Esophagus squamous epithelium (tissue), 5 donors: ENCODE measurements at regions not wholly inside any gene's neighbourhood (a gene's known extent, or its start where the extent isn't known, plus 50 kb on each side); places are given as distances from the start of the nearest gene placed in this dataset.
"Not testable (repeated sequence)": the region's sequence is repeated elsewhere in the genome, so short reads cannot be mapped to it uniquely, and the experiment has no call there.

ENCODE experiments used
- DNase-seq: peaks from one replicate; lab custom pipeline; 2025; lab: John Stamatoyannopoulos, UW
- H3K27ac ChIP-seq, 4 donors: fragments of 200-600 bp; sonication (generic); one replicate each; pipeline ENCODE4 v1.5.1; 2016 to 2019; ENCODE audit warnings: mild to moderate bottlenecking in 1 of 4
- H3K27me3 ChIP-seq, 4 donors: fragments of 200-600 bp; sonication (generic); 1 replicate in 3 of 4; 2 replicates in 1 of 4; pipeline versions ENCODE4 v1.5.1 to v1.6.0; 2017 to 2021; ENCODE audit warnings: antibody characterized with exemption in 1 of 4
- H3K36me3 ChIP-seq, 3 donors: fragments of 200-600 bp; sonication (generic); one replicate each; pipeline ENCODE4 v1.5.1; 2016 to 2019
- H3K4me1 ChIP-seq, 3 donors: fragments of 200-600 bp; sonication (generic); one replicate each; pipeline ENCODE4 v1.5.1; 2017 to 2019
- H3K4me3 ChIP-seq, 4 donors: fragments of 200-600 bp; sonication (generic); 1 replicate in 3 of 4; 2 replicates in 1 of 4; pipeline ENCODE4 v1.5.1; 2016 to 2019; ENCODE audit warnings: mild to moderate bottlenecking in 2 of 4, moderate library complexity in 1 of 4
- H3K9me3 ChIP-seq, 3 donors: fragments of 200-600 bp; sonication (generic); one replicate each; pipeline ENCODE4 v1.5.1; 2016 to 2019
- CTCF ChIP-seq, 6 experiments: fragments of 450-650 bp in 4 of 6; fragments of 200-600 bp in 2 of 6; sonication (generic) in 2 of 6; IDR thresholded peaks; one replicate each; pipeline ENCODE4 v1.5.1; 2016 to 2019; ENCODE audit warnings: antibody characterized with exemption in 6 of 6, mild to moderate bottlenecking in 4 of 6, moderate library complexity in 4 of 6
- POLR2A ChIP-seq, 4 donors: fragments of 450-650 bp; IDR thresholded peaks; one replicate each; pipeline ENCODE4 v1.6.1; 2017; ENCODE audit warnings: antibody characterized with exemption in 4 of 4, mild to moderate bottlenecking in 4 of 4, moderate library complexity in 3 of 4
- WGBS, 2 donors: methylation state at CpG; one replicate each; pipeline ENCODE4 v1.1.5; 2018; 5-methylcytosine and 5-hydroxymethylcytosine counted together
- intact Hi-C: fragments of 100-400 bp; cut with DNase I; formaldehyde crosslinking; loops from one replicate; pipeline ENCODE4 v1.15.0; 2022
- donor health status: DM: yes; HTN: yes; CAD: no.

- no peak overlapping the region for H3K27ac ChIP-seq
- no peak overlapping the region for H3K4me3 ChIP-seq
- intact Hi-C loops = no loop called here
- no peak for DNase-seq
- WGBS, 2 donors = 43 to 83% methylated on average over 7 to 8 of the region's 9 CpGs
- no peaks in the 10 kb centered on the region for H3K36me3 ChIP-seq
- H3K27me3 ChIP-seq = peaks cover 0 to 36% (median 2%) of the 10 kb centered on the region in 4 donors
- no peaks in the 10 kb centered on the region for H3K9me3 ChIP-seq
- TF ChIP-seq CTCF (IDR thresholded peaks at IDR 0.05) = no peak
- H3K4me1 ChIP-seq = no peaks in the 10 kb centered on the region
Observed at GRCh38 chr15:69679623-69680228, 227.1 kb downstream of the RPLP1 start.

GRCh38 chr15:69684823-69685222 is 232.2 kb downstream of the RPLP1 start:
- H3K27ac ChIP-seq, intact Hi-C loops, H3K4me3 ChIP-seq, H3K36me3 ChIP-seq, DNase-seq: not testable (repeated sequence)
- Histone ChIP-seq H3K27me3 (peaks cover 0 to 13% (median 0%) of the 10 kb centered on the region in 4 donors), H3K4me1 (peaks cover 0 to 20% (median 8%) of the 10 kb centered on the region in 3 donors), H3K9me3 (peaks cover 0 to 22% (median 15%) of the 10 kb centered on the region in 3 donors)
- WGBS, 2 donors = 67 to 78% methylated on average over 4 of the region's 4 CpGs

GRCh38 chr15:69685512-69686452 is 233.2 kb downstream of the RPLP1 start:
- H3K27ac ChIP-seq = peak overlapping the region in 3 of 4 donors; percentile 32 to 63 (median 52)
- no peak for DNase-seq
- 25 to 30% methylated on average over 7 of the region's 8 CpGs for WGBS, 2 donors
- H3K27me3 ChIP-seq = peaks cover 0 to 13% (median 0%) of the 10 kb centered on the region in 4 donors
- H3K4me3 ChIP-seq = no peak overlapping the region
- TF ChIP-seq CTCF (IDR thresholded peaks at IDR 0.05) = no peak
- TF ChIP-seq POLR2A (IDR thresholded peaks at IDR 0.05) = no peak
- no peaks in the 10 kb centered on the region for H3K36me3 ChIP-seq
- H3K4me1 ChIP-seq = peaks cover 0 to 20% (median 8%) of the 10 kb centered on the region in 3 donors
- H3K9me3 ChIP-seq = peaks cover 0 to 32% (median 19%) of the 10 kb centered on the region in 3 donors
- intact Hi-C loops = no loop called here

GRCh38 chr15:69686626-69687025 is 234.0 kb downstream of the RPLP1 start:
- intact Hi-C loops = no loop called here
- no peak overlapping the region for H3K27ac ChIP-seq
- peaks cover 0 to 20% (median 8%) of the 10 kb centered on the region in 3 donors for H3K4me1 ChIP-seq
- no peaks in the 10 kb centered on the region for H3K36me3 ChIP-seq
- WGBS, 2 donors = 81 to 87% methylated on average over 7 of the region's 7 CpGs
- peaks cover 0 to 13% (median 0%) of the 10 kb centered on the region in 4 donors for H3K27me3 ChIP-seq
- DNase-seq = no peak
- TF ChIP-seq CTCF (IDR thresholded peaks at IDR 0.05) (no peak), POLR2A (IDR thresholded peaks at IDR 0.05) (no peak)
- no peak overlapping the region for H3K4me3 ChIP-seq
- peaks cover 0 to 32% (median 19%) of the 10 kb centered on the region in 3 donors for H3K9me3 ChIP-seq

- Histone ChIP-seq H3K36me3 (no peaks in the 10 kb centered on the region), H3K27me3 (peaks cover 0 to 13% (median 0%) of the 10 kb centered on the region in 4 donors), H3K4me3 (no peak overlapping the region), H3K4me1 (peaks cover 0 to 20% (median 8%) of the 10 kb centered on the region in 3 donors), H3K9me3 (peaks cover 0 to 32% (median 19%) of the 10 kb centered on the region in 3 donors), H3K27ac (no peak overlapping the region)
- WGBS, 2 donors = 78 to 89% methylated on average over 1 of the region's 1 CpG
- intact Hi-C loops = no loop called here
- no peak for DNase-seq
- TF ChIP-seq CTCF (IDR thresholded peaks at IDR 0.05) = no peak
- no peak for TF ChIP-seq POLR2A (IDR thresholded peaks at IDR 0.05)
Observed at GRCh38 chr15:69689133-69689532, 236.5 kb downstream of the RPLP1 start.
